ENCODE measurements at regions not wholly inside any gene's neighbourhood (a gene's known extent, or its start where the extent isn't known, plus 50 kb on each side); places are given as distances from the start of the nearest gene placed in this dataset.

DNA sequence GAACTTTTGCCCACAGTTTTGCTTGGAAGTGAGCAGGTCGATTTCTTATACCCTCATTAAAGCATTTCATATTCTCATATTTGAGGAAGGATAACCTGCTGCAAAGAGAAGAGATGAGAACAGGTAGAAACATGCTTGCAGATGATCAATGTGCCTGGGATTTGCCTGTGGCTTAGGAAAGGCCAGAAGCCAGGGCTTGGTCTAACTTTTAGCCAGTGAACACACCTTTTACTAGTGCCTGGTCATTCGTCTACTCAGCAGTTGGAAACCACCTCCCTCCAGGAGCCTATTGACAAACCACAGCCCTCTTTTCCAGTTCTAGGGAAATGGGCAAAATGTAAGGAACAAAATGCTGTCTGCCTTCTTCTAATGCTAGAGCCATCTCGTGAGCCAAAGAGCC lies 518.3 kb downstream of the ADRA2A start (continued):
- TF ChIP-seq, protein P1, sequence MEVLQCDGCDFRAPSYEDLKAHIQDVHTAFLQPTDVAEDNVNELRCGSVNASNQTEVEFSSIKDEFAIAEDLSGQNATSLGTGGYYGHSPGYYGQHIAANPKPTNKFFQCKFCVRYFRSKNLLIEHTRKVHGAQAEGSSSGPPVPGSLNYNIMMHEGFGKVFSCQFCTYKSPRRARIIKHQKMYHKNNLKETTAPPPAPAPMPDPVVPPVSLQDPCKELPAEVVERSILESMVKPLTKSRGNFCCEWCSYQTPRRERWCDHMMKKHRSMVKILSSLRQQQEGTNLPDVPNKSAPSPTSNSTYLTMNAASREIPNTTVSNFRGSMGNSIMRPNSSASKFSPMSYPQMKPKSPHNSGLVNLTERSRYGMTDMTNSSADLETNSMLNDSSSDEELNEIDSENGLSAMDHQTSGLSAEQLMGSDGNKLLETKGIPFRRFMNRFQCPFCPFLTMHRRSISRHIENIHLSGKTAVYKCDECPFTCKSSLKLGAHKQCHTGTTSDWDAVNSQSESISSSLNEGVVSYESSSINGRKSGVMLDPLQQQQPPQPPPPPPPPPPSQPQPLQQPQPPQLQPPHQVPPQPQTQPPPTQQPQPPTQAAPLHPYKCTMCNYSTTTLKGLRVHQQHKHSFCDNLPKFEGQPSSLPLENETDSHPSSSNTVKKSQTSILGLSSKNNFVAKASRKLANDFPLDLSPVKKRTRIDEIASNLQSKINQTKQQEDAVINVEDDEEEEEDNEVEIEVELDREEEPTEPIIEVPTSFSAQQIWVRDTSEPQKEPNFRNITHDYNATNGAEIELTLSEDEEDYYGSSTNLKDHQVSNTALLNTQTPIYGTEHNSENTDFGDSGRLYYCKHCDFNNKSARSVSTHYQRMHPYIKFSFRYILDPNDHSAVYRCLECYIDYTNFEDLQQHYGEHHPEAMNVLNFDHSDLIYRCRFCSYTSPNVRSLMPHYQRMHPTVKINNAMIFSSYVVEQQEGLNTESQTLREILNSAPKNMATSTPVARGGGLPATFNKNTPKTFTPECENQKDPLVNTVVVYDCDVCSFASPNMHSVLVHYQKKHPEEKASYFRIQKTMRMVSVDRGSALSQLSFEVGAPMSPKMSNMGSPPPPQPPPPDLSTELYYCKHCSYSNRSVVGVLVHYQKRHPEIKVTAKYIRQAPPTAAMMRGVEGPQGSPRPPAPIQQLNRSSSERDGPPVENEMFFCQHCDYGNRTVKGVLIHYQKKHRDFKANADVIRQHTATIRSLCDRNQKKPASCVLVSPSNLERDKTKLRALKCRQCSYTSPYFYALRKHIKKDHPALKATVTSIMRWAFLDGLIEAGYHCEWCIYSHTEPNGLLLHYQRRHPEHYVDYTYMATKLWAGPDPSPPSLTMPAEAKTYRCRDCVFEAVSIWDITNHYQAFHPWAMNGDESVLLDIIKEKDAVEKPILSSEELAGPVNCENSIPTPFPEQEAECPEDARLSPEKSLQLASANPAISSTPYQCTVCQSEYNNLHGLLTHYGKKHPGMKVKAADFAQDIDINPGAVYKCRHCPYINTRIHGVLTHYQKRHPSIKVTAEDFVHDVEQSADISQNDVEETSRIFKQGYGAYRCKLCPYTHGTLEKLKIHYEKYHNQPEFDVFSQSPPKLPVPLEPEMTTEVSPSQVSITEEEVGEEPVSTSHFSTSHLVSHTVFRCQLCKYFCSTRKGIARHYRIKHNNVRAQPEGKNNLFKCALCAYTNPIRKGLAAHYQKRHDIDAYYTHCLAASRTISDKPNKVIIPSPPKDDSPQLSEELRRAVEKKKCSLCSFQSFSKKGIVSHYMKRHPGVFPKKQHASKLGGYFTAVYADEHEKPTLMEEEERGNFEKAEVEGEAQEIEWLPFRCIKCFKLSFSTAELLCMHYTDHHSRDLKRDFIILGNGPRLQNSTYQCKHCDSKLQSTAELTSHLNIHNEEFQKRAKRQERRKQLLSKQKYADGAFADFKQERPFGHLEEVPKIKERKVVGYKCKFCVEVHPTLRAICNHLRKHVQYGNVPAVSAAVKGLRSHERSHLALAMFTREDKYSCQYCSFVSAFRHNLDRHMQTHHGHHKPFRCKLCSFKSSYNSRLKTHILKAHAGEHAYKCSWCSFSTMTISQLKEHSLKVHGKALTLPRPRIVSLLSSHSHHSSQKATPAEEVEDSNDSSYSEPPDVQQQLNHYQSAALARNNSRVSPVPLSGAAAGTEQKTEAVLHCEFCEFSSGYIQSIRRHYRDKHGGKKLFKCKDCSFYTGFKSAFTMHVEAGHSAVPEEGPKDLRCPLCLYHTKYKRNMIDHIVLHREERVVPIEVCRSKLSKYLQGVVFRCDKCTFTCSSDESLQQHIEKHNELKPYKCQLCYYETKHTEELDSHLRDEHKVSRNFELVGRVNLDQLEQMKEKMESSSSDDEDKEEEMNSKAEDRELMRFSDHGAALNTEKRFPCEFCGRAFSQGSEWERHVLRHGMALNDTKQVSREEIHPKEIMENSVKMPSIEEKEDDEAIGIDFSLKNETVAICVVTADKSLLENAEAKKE (CRISPR knock-in tag; IDR thresholded peaks at IDR 0.05) = no peak

DNA sequence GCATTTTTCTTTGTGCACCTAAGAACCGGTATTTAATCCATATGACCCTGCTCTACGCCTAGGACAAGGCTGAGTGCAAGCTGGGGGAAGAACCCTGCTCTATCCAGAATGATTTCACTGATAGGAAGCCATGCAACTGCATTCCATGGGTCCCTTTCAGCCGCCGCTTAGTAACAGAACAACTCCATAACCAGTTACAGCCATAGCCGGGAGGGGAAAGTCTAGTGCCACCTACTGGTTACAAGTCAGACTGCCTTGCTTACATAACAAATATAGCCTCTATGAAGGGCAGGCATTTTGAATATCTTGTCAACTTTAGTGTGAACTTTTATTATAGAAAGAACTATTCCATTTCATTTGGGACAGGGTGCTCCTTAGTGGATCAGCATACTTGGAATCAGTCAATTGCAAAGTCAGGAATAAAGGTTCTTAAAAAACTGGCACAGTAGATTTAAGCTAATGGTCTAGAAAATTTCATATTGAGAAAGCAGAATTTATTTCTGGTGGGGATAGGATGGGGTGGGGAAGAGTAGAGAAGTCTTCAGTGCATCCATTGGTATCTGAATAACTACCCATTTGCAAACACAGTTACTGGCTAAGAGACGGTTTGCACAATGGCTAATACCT lies 521.7 kb downstream of the ADRA2A start:
- no peak overlapping the region for H3K4me2 ChIP-seq
- Mint-ChIP-seq H3K9me3 (no peaks in the 10 kb centered on the region; the same call in 2 of the 3 replicates), H3K4me3 (no peak overlapping the region), H3K36me3 (ENCODE audit: low read depth) (no peaks in the 10 kb centered on the region), H3K27ac (no peak overlapping the region), H3K4me1 (peaks cover 6% of the 10 kb centered on the region), H3K27me3 (ENCODE audit: insufficient read depth, low read depth, poor library complexity) (no peaks in the 10 kb centered on the region)
- no peaks in the 10 kb centered on the region for H3K4me1 ChIP-seq (ENCODE audit: insufficient read depth)
- H3K27me3 ChIP-seq (ENCODE audit: insufficient read depth) = no peaks in the 10 kb centered on the region
- H3K79me2 ChIP-seq (replicated peaks; ENCODE audit: insufficient read depth) = no peaks in the 10 kb centered on the region
- H3K9me2 ChIP-seq (ENCODE audit: insufficient read depth) = no peaks in the 10 kb centered on the region
- H3K36me3 ChIP-seq (ENCODE audit: insufficient read depth) = no peaks in the 10 kb centered on the region
- TF ChIP-seq ZNF331 (CRISPR knock-in tag; IDR thresholded peaks at IDR 0.05; ENCODE audit: low read depth) (no peak), ZNF114 (CRISPR knock-in tag; IDR thresholded peaks at IDR 0.05) (no peak)
- TF ChIP-seq, protein P2, sequence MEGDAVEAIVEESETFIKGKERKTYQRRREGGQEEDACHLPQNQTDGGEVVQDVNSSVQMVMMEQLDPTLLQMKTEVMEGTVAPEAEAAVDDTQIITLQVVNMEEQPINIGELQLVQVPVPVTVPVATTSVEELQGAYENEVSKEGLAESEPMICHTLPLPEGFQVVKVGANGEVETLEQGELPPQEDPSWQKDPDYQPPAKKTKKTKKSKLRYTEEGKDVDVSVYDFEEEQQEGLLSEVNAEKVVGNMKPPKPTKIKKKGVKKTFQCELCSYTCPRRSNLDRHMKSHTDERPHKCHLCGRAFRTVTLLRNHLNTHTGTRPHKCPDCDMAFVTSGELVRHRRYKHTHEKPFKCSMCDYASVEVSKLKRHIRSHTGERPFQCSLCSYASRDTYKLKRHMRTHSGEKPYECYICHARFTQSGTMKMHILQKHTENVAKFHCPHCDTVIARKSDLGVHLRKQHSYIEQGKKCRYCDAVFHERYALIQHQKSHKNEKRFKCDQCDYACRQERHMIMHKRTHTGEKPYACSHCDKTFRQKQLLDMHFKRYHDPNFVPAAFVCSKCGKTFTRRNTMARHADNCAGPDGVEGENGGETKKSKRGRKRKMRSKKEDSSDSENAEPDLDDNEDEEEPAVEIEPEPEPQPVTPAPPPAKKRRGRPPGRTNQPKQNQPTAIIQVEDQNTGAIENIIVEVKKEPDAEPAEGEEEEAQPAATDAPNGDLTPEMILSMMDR (conservative IDR thresholded peaks at IDR 0.05; ENCODE audit: low read depth in 2 of 2) = peak; percentile 91 to 96
- H3K4me3 ChIP-seq = no peak overlapping the region
- no peaks in the 10 kb centered on the region for H3F3A ChIP-seq (replicated peaks; ENCODE audit: low read depth)
- H3K27ac ChIP-seq (ENCODE audit: low read depth) = no peak overlapping the region
- peak overlapping the region; percentile 69 for H2AFZ ChIP-seq
- ATAC-seq (peak; percentile 94), DNase-seq (ENCODE audit: low spot score) (peak; percentile 88)
- no peaks in the 10 kb centered on the region for H4K20me1 ChIP-seq (replicated peaks; ENCODE audit: insufficient read depth)
